ENCODE measurements at regions not wholly inside any gene's neighbourhood (a gene's known extent, or its start where the extent isn't known, plus 50 kb on each side); places are given as distances from the start of the nearest gene placed in this dataset.

DNA sequence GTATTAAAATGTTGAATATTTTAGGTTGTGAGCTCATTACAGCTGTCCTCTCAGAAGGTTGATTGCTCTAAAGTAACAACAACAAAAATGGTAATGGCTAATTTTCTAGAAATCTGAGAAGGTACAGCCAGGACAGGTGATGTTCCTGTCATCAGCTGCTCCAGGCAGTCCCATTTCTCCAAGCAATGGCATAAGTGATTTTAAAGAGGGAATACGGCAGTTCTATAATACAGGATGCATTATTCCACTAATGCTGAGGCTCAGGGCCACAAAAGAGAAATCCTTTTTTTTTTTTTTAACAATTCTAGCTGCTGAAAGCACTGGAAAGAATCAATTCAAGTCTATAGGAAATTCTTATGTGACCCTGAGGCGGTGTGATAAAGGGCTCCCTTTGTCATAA, 199.9 kb downstream of the PMAIP1 start (continued):
- TF ChIP-seq REST (IDR thresholded peaks at IDR 0.05; ENCODE audit: low read depth, low read length) (no peak), CBFB (IDR thresholded peaks at IDR 0.05; ENCODE audit: low read depth) (no peak), FOS (IDR thresholded peaks at IDR 0.05; ENCODE audit: borderline replicate concordance, extremely low read depth, insufficient read length) (no peak), CTCF (IDR thresholded peaks at IDR 0.05 in 2 of 3, conservative IDR thresholded peaks at IDR 0.05 in 1 of 3; ENCODE audit: control insufficient read depth in 2 of 3, extremely low read depth in 1 of 3, insufficient read depth in 1 of 3, low read depth in 3 of 3, low read length in 3 of 3) (no peak), ZZZ3 (IDR thresholded peaks at IDR 0.05; ENCODE audit: control insufficient read depth, insufficient read length, low read depth) (no peak), BRCA1 (IDR thresholded peaks at IDR 0.05; ENCODE audit: low read depth, low read length) (no peak), ELK1 (IDR thresholded peaks at IDR 0.05; ENCODE audit: low read depth, low read length) (no peak)

Data from GM12878 (cell line).